Central memory CD8-positive, alpha-beta T cell (primary cell): ENCODE measurements at regions not wholly inside any gene's neighbourhood (a gene's known extent, or its start where the extent isn't known, plus 50 kb on each side); places are given as distances from the start of the nearest gene placed in this dataset.
"Not testable (repeated sequence)": the region's sequence is repeated elsewhere in the genome, so short reads cannot be mapped to it uniquely, and the experiment has no call there.

ENCODE experiments used
- ATAC-seq: fragments of 150-1000 bp; cut with Tn5 transposase; replicated peaks from 2 replicates; pipeline ENCODE4 v1.10.0; 2022; ENCODE audit warnings: mild to moderate bottlenecking, moderate FRiP score, moderate number of reproducible peaks; ENCODE audit not compliant: poor library complexity, severe bottlenecking; ENCODE audit errors: extremely low read depth
- DNase-seq, 2 donors: peaks; one replicate each; pipeline ENCODE4 v3.0.0; 2021; ENCODE audit warnings: low spot score in 2 of 2
- H3K27ac Mint-ChIP-seq: one replicate; pipeline ENCODE4 v1.8.0; 2022; ENCODE audit warnings: low read depth, mild to moderate bottlenecking, moderate library complexity, mixed read lengths
- H3K27me3 Mint-ChIP-seq: one replicate; pipeline ENCODE4 v1.8.0; 2022; ENCODE audit warnings: mixed read lengths
- H3K36me3 Mint-ChIP-seq: one replicate; pipeline ENCODE4 v1.8.0; 2022; ENCODE audit warnings: mild to moderate bottlenecking, moderate library complexity, mixed read lengths; ENCODE audit not compliant: insufficient read depth
- H3K4me1 Mint-ChIP-seq: one replicate; pipeline ENCODE4 v1.8.0; 2022; ENCODE audit warnings: mixed read lengths
- H3K4me3 Mint-ChIP-seq: one replicate; pipeline ENCODE4 v1.8.0; 2022; ENCODE audit warnings: mild to moderate bottlenecking, moderate library complexity, mixed read lengths
- H3K9me3 Mint-ChIP-seq: one replicate; pipeline ENCODE4 v1.8.0; 2022; ENCODE audit warnings: mixed read lengths

GRCh38 chr2:110310988-110311475 lies 98.7 kb upstream of the MTLN start:
- H3K36me3 Mint-ChIP-seq, ATAC-seq, H3K4me3 Mint-ChIP-seq, H3K27ac Mint-ChIP-seq, H3K9me3 Mint-ChIP-seq, H3K4me1 Mint-ChIP-seq, H3K27me3 Mint-ChIP-seq, DNase-seq: not testable (repeated sequence)

- H3K27me3 Mint-ChIP-seq, H3K36me3 Mint-ChIP-seq, H3K9me3 Mint-ChIP-seq: not testable (repeated sequence)
Measured at GRCh38 chr2:110308728-110309127, 96.4 kb upstream of the MTLN start.

GRCh38 chr2:110292807-110293206 lies 80.5 kb upstream of the MTLN start:
- not testable (repeated sequence) for H3K9me3 Mint-ChIP-seq, DNase-seq, H3K4me1 Mint-ChIP-seq, ATAC-seq, H3K36me3 Mint-ChIP-seq, H3K27ac Mint-ChIP-seq, H3K4me3 Mint-ChIP-seq, H3K27me3 Mint-ChIP-seq

More at GRCh38 chr2:110308728-110309127, 96.4 kb upstream of the MTLN start:
- H3K4me3 Mint-ChIP-seq, DNase-seq, ATAC-seq, H3K4me1 Mint-ChIP-seq, H3K27ac Mint-ChIP-seq: not testable (repeated sequence)

- not testable (repeated sequence) for H3K4me3 Mint-ChIP-seq, H3K9me3 Mint-ChIP-seq, H3K36me3 Mint-ChIP-seq, H3K27ac Mint-ChIP-seq, DNase-seq, H3K4me1 Mint-ChIP-seq, ATAC-seq, H3K27me3 Mint-ChIP-seq
Measured at GRCh38 chr2:110291909-110292579, 79.7 kb upstream of the MTLN start.

GRCh38 chr2:110287817-110288216 lies 75.5 kb upstream of the MTLN start:
- H3K36me3 Mint-ChIP-seq, H3K4me3 Mint-ChIP-seq, DNase-seq, H3K9me3 Mint-ChIP-seq, H3K27me3 Mint-ChIP-seq, H3K4me1 Mint-ChIP-seq, H3K27ac Mint-ChIP-seq, ATAC-seq: not testable (repeated sequence)

GRCh38 chr2:110287253-110287652 lies 74.9 kb upstream of the MTLN start:
- not testable (repeated sequence) for ATAC-seq, H3K27me3 Mint-ChIP-seq, DNase-seq, H3K4me1 Mint-ChIP-seq, H3K36me3 Mint-ChIP-seq, H3K27ac Mint-ChIP-seq, H3K9me3 Mint-ChIP-seq, H3K4me3 Mint-ChIP-seq

GRCh38 chr2:110285002-110285401 lies 72.7 kb upstream of the MTLN start:
- H3K36me3 Mint-ChIP-seq, H3K4me1 Mint-ChIP-seq, H3K4me3 Mint-ChIP-seq, H3K27me3 Mint-ChIP-seq, ATAC-seq, H3K27ac Mint-ChIP-seq, H3K9me3 Mint-ChIP-seq, DNase-seq: not testable (repeated sequence)

GRCh38 chr2:110280804-110281203 lies 68.5 kb upstream of the MTLN start:
- not testable (repeated sequence) for ATAC-seq, H3K4me3 Mint-ChIP-seq, H3K9me3 Mint-ChIP-seq, H3K4me1 Mint-ChIP-seq, H3K36me3 Mint-ChIP-seq, H3K27ac Mint-ChIP-seq, H3K27me3 Mint-ChIP-seq, DNase-seq

GRCh38 chr2:110277054-110277453 lies 64.7 kb upstream of the MTLN start:
- not testable (repeated sequence) for ATAC-seq, DNase-seq, H3K27me3 Mint-ChIP-seq, H3K4me1 Mint-ChIP-seq, H3K27ac Mint-ChIP-seq, H3K9me3 Mint-ChIP-seq, H3K36me3 Mint-ChIP-seq, H3K4me3 Mint-ChIP-seq

GRCh38 chr2:110276092-110276491 lies 63.7 kb upstream of the MTLN start:
- ATAC-seq, H3K36me3 Mint-ChIP-seq, H3K27ac Mint-ChIP-seq, DNase-seq, H3K4me1 Mint-ChIP-seq, H3K4me3 Mint-ChIP-seq, H3K9me3 Mint-ChIP-seq, H3K27me3 Mint-ChIP-seq: not testable (repeated sequence)

- H3K36me3 Mint-ChIP-seq, H3K9me3 Mint-ChIP-seq, H3K27ac Mint-ChIP-seq, H3K27me3 Mint-ChIP-seq, DNase-seq, ATAC-seq, H3K4me3 Mint-ChIP-seq, H3K4me1 Mint-ChIP-seq: not testable (repeated sequence)
Measured at GRCh38 chr2:110269674-110270073, 57.3 kb upstream of the MTLN start.

- H3K4me3 Mint-ChIP-seq, H3K27me3 Mint-ChIP-seq, H3K9me3 Mint-ChIP-seq, H3K36me3 Mint-ChIP-seq, H3K4me1 Mint-ChIP-seq, H3K27ac Mint-ChIP-seq, DNase-seq: not testable (repeated sequence)
- peak; percentile 67 for ATAC-seq
Measured at GRCh38 chr2:110267828-110268407, 55.6 kb upstream of the MTLN start.

- not testable (repeated sequence) for ATAC-seq, H3K4me1 Mint-ChIP-seq, H3K27ac Mint-ChIP-seq, H3K4me3 Mint-ChIP-seq, DNase-seq, H3K9me3 Mint-ChIP-seq, H3K36me3 Mint-ChIP-seq, H3K27me3 Mint-ChIP-seq
Measured at GRCh38 chr2:110264804-110265203, 52.5 kb upstream of the MTLN start.
